Motor neuron (in vitro differentiated cells): ENCODE measurements at regions not wholly inside any gene's neighbourhood (a gene's known extent, or its start where the extent isn't known, plus 50 kb on each side); places are given as distances from the start of the nearest gene placed in this dataset.

Experiments
- ATAC-seq, 8 experiments: fragments of 200-7000 bp; cut with Tn5 transposase; replicated peaks in 6 of 8; 2 replicates each; pipeline ENCODE4 v1.8.0; 2021; ENCODE audit warnings: mild to moderate bottlenecking in 8 of 8, moderate library complexity in 8 of 8
- H3K27ac ChIP-seq, 2 donors: fragments of 250-450 bp; sonication (Bioruptor Pico); 2 replicates each; pipeline ENCODE4 v1.9.0; 2021; ENCODE audit warnings: antibody characterized with exemption in 2 of 2, mild to moderate bottlenecking in 2 of 2, moderate library complexity in 1 of 2
- H3K4me1 ChIP-seq, 2 donors: fragments of 250-450 bp; sonication (Bioruptor Pico); replicated peaks in 1 of 2; 2 replicates each; pipeline ENCODE4 v1.6.1; 2021; ENCODE audit warnings: antibody characterized with exemption in 2 of 2, mild to moderate bottlenecking in 2 of 2, moderate library complexity in 1 of 2
- H3K4me3 ChIP-seq, 5 donors: fragments of 250-450 bp; sonication (Bioruptor Pico); 2 replicates each; pipeline ENCODE4 v1.9.0; 2021; ENCODE audit warnings: antibody characterized with exemption in 5 of 5, mild to moderate bottlenecking in 5 of 5, moderate library complexity in 4 of 5
- WGBS, 10 experiments: fragments of 450-650 bp; shearing (Covaris generic); methylation state at CpG; one replicate each; pipeline ENCODE4 v1.0.0; 2022; 5-methylcytosine and 5-hydroxymethylcytosine counted together
- in situ Hi-C, 9 experiments: fragments of 400-800 bp; cut with MboI; loops; one replicate each; pipeline ENCODE4 v1.15.0; 2021; ENCODE audit warnings: low sequenced_read_pairs in 9 of 9, low pct_unique_long_range_greater_than_20kb in 2 of 9; ENCODE audit not compliant: unreplicated experiment in 9 of 9

GRCh38 chr2:239523954-239524330 is 123.1 kb upstream of the HDAC4 start:
- H3K4me1 ChIP-seq, result peaks cover 30 to 33% of the 10 kb centered on the region in 2 donors
- in situ Hi-C loops, result no loop called here
- H3K4me3 ChIP-seq, result no peak overlapping the region
- 40 to 71% methylated on average over 1 to 2 of the region's 2 CpGs; no CpG with 5 or more reads in 8 of the 10 experiments for WGBS, 10 experiments
- H3K27ac ChIP-seq, result no peak overlapping the region
- peak in 5 of 8 experiments; percentile 49 to 66 (median 55) for ATAC-seq

- ATAC-seq, result peak in 4 of 8 experiments; percentile 5 to 10 (median 6)
- peaks cover 35 to 38% of the 10 kb centered on the region in 2 donors for H3K4me1 ChIP-seq
Observed at GRCh38 chr2:239523147-239523953, 122.5 kb upstream of the HDAC4 start.

GRCh38 chr2:239522740-239523119 is 121.9 kb upstream of the HDAC4 start:
- Histone ChIP-seq H3K27ac (no peak overlapping the region), H3K4me1 (peaks cover 35 to 38% of the 10 kb centered on the region in 2 donors), H3K4me3 (no peak overlapping the region)
- WGBS, 10 experiments, result 0 to 80% (median 77%) methylated on average over 1 to 4 of the region's 12 CpGs; no CpG with 5 or more reads in 6 of the 10 experiments
- no peak for ATAC-seq
- in situ Hi-C loops, result no loop called here

More at GRCh38 chr2:239523147-239523953, 122.5 kb upstream of the HDAC4 start:
- Histone ChIP-seq H3K4me3 (no peak overlapping the region), H3K27ac (no peak overlapping the region)
- 0 to 100% (median 54%) methylated on average over 2 to 4 of the region's 15 CpGs; no CpG with 5 or more reads in 5 of the 10 experiments for WGBS, 10 experiments
- in situ Hi-C loops, result no loop called here

GRCh38 chr2:239522002-239522739 is 121.4 kb upstream of the HDAC4 start:
- no peak overlapping the region for H3K4me3 ChIP-seq
- 40 to 100% (median 85%) methylated on average over 1 to 7 of the region's 15 CpGs; no CpG with 5 or more reads in 4 of the 10 experiments for WGBS, 10 experiments
- no peak overlapping the region for H3K27ac ChIP-seq
- peak in 5 of 8 experiments; percentile 14 to 92 (median 39) for ATAC-seq
- H3K4me1 ChIP-seq, result peaks cover 35 to 38% of the 10 kb centered on the region in 2 donors
- in situ Hi-C loops, result no loop called here

GRCh38 chr2:239521518-239521815 is 120.6 kb upstream of the HDAC4 start:
- WGBS, 10 experiments, result 17 to 100% (median 93%) methylated on average over 1 to 3 of the region's 6 CpGs; no CpG with 5 or more reads in 5 of the 10 experiments
- in situ Hi-C loops, result no loop called here
- Histone ChIP-seq H3K4me1 (peaks cover 35% of the 10 kb centered on the region in 2 donors), H3K27ac (no peak overlapping the region), H3K4me3 (no peak overlapping the region)
- ATAC-seq, result no peak

- H3K4me3 ChIP-seq, result no peak overlapping the region
- in situ Hi-C loops, result no loop called here
- no peak for ATAC-seq
- peaks cover 32 to 35% of the 10 kb centered on the region in 2 donors for H3K4me1 ChIP-seq
- WGBS, 10 experiments, result 0 to 100% (median 62%) methylated on average over 1 to 10 of the region's 29 CpGs; no CpG with 5 or more reads in 6 of the 10 experiments
- H3K27ac ChIP-seq, result no peak overlapping the region
Observed at GRCh38 chr2:239520811-239521517, 120.1 kb upstream of the HDAC4 start.

- WGBS, 10 experiments, result 20 to 100% (median 80%) methylated on average over 1 to 9 of the region's 17 CpGs; no CpG with 5 or more reads in 3 of the 10 experiments
- peaks cover 32 to 35% of the 10 kb centered on the region in 2 donors for H3K4me1 ChIP-seq
- no peak overlapping the region for H3K4me3 ChIP-seq
- in situ Hi-C loops, result no loop called here
- H3K27ac ChIP-seq, result peak overlapping the region; percentile 52 to 69
- no peak for ATAC-seq
Observed at GRCh38 chr2:239519921-239520585, 119.2 kb upstream of the HDAC4 start.

GRCh38 chr2:239519089-239519920 is 118.5 kb upstream of the HDAC4 start:
- in situ Hi-C loops, result no loop called here
- WGBS, 10 experiments, result 0 to 90% (median 49%) methylated on average over 2 to 9 of the region's 22 CpGs; no CpG with 5 or more reads in 2 of the 10 experiments
- H3K4me1 ChIP-seq, result peaks cover 32 to 35% of the 10 kb centered on the region in 2 donors
- no peak overlapping the region for H3K4me3 ChIP-seq
- peak in 6 of 8 experiments; percentile 18 to 75 (median 65) for ATAC-seq
- peak overlapping the region; percentile 52 to 69 for H3K27ac ChIP-seq

DNA sequence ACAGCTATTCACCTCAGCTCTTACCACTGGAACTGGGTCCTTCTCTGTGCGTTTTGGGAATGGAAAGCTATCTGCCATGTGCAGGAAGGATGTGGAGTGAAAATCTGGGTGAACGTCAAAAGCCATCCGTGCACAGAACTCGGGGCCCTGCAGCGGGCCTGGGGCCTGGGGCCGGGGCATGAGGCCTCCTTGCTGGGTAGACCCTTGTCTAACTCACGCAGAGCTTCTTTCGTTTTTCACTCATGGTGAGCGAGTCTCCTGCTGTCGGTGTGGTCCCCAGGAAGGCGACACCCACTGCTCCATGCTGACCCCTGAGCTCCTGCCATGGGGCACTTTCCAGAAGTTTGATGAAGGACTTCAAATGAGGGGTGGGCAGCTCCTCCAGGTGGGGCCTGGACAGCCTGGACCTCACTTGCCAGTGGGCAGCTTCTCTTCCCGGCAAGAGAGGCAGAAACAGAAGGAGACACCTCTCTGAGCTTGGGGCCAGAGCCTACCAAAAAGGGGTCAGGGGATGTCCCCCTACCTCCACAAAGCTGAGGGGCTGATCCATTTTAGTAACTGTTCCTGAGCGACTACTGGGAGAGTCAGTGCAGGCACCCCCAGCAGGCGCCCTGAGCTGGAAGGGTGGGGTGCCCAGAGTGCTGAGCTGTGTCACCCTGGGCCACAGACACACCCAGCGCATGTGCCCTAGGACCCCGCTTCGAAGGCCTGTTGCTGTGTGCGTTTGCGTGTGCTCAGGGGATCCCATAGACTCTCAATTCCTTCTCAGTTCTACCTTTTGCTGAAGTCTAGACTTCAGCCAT is 117.7 kb upstream of the HDAC4 start:
- no peak overlapping the region for H3K4me3 ChIP-seq
- in situ Hi-C loops, result no loop called here

DNA sequence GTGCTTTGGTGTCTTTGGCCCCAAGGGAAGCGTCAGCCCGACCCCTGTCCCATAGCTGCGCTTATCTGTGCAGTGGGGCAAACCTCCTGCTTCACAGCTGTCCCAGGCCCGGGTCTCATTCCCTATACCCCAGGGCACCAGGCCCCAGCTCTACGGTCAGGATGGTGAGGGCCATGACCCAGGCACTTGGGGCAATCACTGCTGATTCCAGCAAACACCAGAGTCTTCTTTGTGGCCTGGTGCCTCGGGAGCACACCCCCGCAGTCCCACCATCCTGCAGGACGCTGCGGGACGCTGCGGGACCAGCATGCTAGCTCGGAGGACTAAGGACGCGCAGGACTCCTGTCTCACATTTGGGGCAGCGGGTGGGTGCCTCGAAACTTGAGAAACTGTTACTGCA is 116.9 kb upstream of the HDAC4 start:
- no peak overlapping the region for H3K4me3 ChIP-seq
- H3K4me1 ChIP-seq, result peaks cover 25 to 28% of the 10 kb centered on the region in 2 donors
- WGBS, 10 experiments, result 85 to 87% (median 87%) methylated on average over 3 to 8 of the region's 16 CpGs; no CpG with 5 or more reads in 7 of the 10 experiments
- in situ Hi-C loops, result no loop called here
- no peak for ATAC-seq
- no peak overlapping the region for H3K27ac ChIP-seq

More for the DNA sequence above, 117.7 kb upstream of the HDAC4 start:
- WGBS, 10 experiments, result 70 to 100% (median 86%) methylated on average over 1 to 7 of the region's 19 CpGs; no CpG with 5 or more reads in 4 of the 10 experiments
- ATAC-seq, result peak in 1 of 8 experiments; percentile 2
- Histone ChIP-seq H3K27ac (peak overlapping the region in 1 of 2 donors; percentile 52), H3K4me1 (peaks cover 28% of the 10 kb centered on the region in 2 donors)

GRCh38 chr2:239516954-239517305 is 116.1 kb upstream of the HDAC4 start:
- Histone ChIP-seq H3K4me3 (no peak overlapping the region), H3K4me1 (peaks cover 25 to 27% of the 10 kb centered on the region in 2 donors), H3K27ac (no peak overlapping the region)
- no peak for ATAC-seq
- in situ Hi-C loops, result no loop called here
- 29 to 92% (median 80%) methylated on average over 1 to 4 of the region's 11 CpGs; no CpG with 5 or more reads in 7 of the 10 experiments for WGBS, 10 experiments
